ENCODE measurements at regions not wholly inside any gene's neighbourhood (a gene's known extent, or its start where the extent isn't known, plus 50 kb on each side); places are given as distances from the start of the nearest gene placed in this dataset.

GRCh38 chr3:88418219-88418618, 268.5 kb downstream of the C3orf38 start:
- Mint-ChIP-seq H3K27ac (no peak overlapping the region), H3K27me3 (ENCODE audit: low read depth) (no peaks in the 10 kb centered on the region), H3K4me1 (no peaks in the 10 kb centered on the region), H3K36me3 (no peaks in the 10 kb centered on the region), H3K4me3 (no peak overlapping the region), H3K9me3 (0 out of 2 replicates have a peak, but pooled peaks cover 3% of the 10 kb centered on the region)
- ATAC-seq (no peak), DNase-seq (ENCODE audit: low spot score) (no peak)
- POLR2A ChIA-PET: no interaction called here
- TF ChIP-seq PRRX2 (CRISPR knock-in tag; IDR thresholded peaks at IDR 0.05): no peak
- no peak for TF ChIP-seq STAT6 (CRISPR knock-in tag; conservative IDR thresholded peaks at IDR 0.05; ENCODE audit: low read depth)
- TF ChIP-seq ZBTB21 (CRISPR knock-in tag; IDR thresholded peaks at IDR 0.05; ENCODE audit: borderline replicate concordance): no peak
- TF ChIP-seq ARID4B (CRISPR knock-in tag; IDR thresholded peaks at IDR 0.05; ENCODE audit: borderline replicate concordance): no peak
- TF ChIP-seq, protein P1, sequence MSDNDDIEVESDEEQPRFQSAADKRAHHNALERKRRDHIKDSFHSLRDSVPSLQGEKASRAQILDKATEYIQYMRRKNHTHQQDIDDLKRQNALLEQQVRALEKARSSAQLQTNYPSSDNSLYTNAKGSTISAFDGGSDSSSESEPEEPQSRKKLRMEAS (CRISPR knock-in tag; IDR thresholded peaks at IDR 0.05): no peak
- no peak for TF ChIP-seq HMGA2 (CRISPR knock-in tag; IDR thresholded peaks at IDR 0.05)
- TF ChIP-seq, protein P2, sequence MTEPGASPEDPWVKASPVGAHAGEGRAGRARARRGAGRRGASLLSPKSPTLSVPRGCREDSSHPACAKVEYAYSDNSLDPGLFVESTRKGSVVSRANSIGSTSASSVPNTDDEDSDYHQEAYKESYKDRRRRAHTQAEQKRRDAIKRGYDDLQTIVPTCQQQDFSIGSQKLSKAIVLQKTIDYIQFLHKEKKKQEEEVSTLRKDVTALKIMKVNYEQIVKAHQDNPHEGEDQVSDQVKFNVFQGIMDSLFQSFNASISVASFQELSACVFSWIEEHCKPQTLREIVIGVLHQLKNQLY (CRISPR knock-in tag; IDR thresholded peaks at IDR 0.05): no peak
- TF ChIP-seq ZNF425 (CRISPR knock-in tag; conservative IDR thresholded peaks at IDR 0.05): no peak
- no peak for TF ChIP-seq ZNF671 (CRISPR knock-in tag; IDR thresholded peaks at IDR 0.05)
- no peak for TF ChIP-seq CTCF (IDR thresholded peaks at IDR 0.05)
- TF ChIP-seq FOXJ3 (CRISPR knock-in tag; IDR thresholded peaks at IDR 0.05; ENCODE audit: borderline replicate concordance): no peak
- TF ChIP-seq TEAD4 (CRISPR knock-in tag; IDR thresholded peaks at IDR 0.05): no peak
- no peak for TF ChIP-seq TEAD1 (CRISPR knock-in tag; IDR thresholded peaks at IDR 0.05)
- no peak for TF ChIP-seq EMX1 (CRISPR knock-in tag; IDR thresholded peaks at IDR 0.05)
- no peak for TF ChIP-seq ZNF512 (CRISPR knock-in tag; IDR thresholded peaks at IDR 0.05; ENCODE audit: borderline replicate concordance)
- TF ChIP-seq, protein P3, sequence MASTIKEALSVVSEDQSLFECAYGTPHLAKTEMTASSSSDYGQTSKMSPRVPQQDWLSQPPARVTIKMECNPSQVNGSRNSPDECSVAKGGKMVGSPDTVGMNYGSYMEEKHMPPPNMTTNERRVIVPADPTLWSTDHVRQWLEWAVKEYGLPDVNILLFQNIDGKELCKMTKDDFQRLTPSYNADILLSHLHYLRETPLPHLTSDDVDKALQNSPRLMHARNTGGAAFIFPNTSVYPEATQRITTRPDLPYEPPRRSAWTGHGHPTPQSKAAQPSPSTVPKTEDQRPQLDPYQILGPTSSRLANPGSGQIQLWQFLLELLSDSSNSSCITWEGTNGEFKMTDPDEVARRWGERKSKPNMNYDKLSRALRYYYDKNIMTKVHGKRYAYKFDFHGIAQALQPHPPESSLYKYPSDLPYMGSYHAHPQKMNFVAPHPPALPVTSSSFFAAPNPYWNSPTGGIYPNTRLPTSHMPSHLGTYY (CRISPR knock-in tag; IDR thresholded peaks at IDR 0.05): no peak
- CTCF ChIA-PET: no interaction called here

All from WTC11 (cell line).